ENCODE measurements at regions not wholly inside any gene's neighbourhood (a gene's known extent, or its start where the extent isn't known, plus 50 kb on each side); places are given as distances from the start of the nearest gene placed in this dataset.

GRCh38 chr10:31100662-31101061, 69.0 kb upstream of the ZNF438 start:
- Mint-ChIP-seq H3K27ac (ENCODE audit: unreplicated experiment) (no peak overlapping the region), H3K4me1 (peaks cover 10% of the 10 kb centered on the region), H3K27me3 (ENCODE audit: low read depth) (no peaks in the 10 kb centered on the region), H3K9me3 (no peaks in the 10 kb centered on the region), H3K36me3 (ENCODE audit: low read depth) (no peaks in the 10 kb centered on the region), H3K4me3 (no peak overlapping the region)
- no peak for TF ChIP-seq CTCF (conservative IDR thresholded peaks at IDR 0.05)
- no peak for DNase-seq (ENCODE audit: low read depth, low spot score)

GRCh38 chr10:31101123-31101522, 69.5 kb upstream of the ZNF438 start:
- peaks cover 13% of the 10 kb centered on the region for H3K4me1 Mint-ChIP-seq
- no peaks in the 10 kb centered on the region for H3K9me3 Mint-ChIP-seq

GRCh38 chr10:31102421-31102820, 70.8 kb upstream of the ZNF438 start:
- H3K27me3 Mint-ChIP-seq (ENCODE audit: low read depth) = no peaks in the 10 kb centered on the region
- no peak for TF ChIP-seq CTCF (conservative IDR thresholded peaks at IDR 0.05)
- H3K9me3 Mint-ChIP-seq = no peaks in the 10 kb centered on the region
- H3K4me1 Mint-ChIP-seq = peaks cover 13% of the 10 kb centered on the region
- H3K27ac Mint-ChIP-seq (ENCODE audit: unreplicated experiment) = no peak overlapping the region
- DNase-seq (ENCODE audit: low read depth, low spot score) = no peak
- no peaks in the 10 kb centered on the region for H3K36me3 Mint-ChIP-seq (ENCODE audit: low read depth)
- no peak overlapping the region for H3K4me3 Mint-ChIP-seq

More at GRCh38 chr10:31101123-31101522, 69.5 kb upstream of the ZNF438 start:
- H3K36me3 Mint-ChIP-seq (ENCODE audit: low read depth) = no peaks in the 10 kb centered on the region
- no peak for DNase-seq (ENCODE audit: low read depth, low spot score)
- no peak overlapping the region for H3K4me3 Mint-ChIP-seq
- no peak overlapping the region for H3K27ac Mint-ChIP-seq (ENCODE audit: unreplicated experiment)
- H3K27me3 Mint-ChIP-seq (ENCODE audit: low read depth) = no peaks in the 10 kb centered on the region
- no peak for TF ChIP-seq CTCF (conservative IDR thresholded peaks at IDR 0.05)

GRCh38 chr10:31103112-31103511, 71.4 kb upstream of the ZNF438 start:
- H3K27ac Mint-ChIP-seq (ENCODE audit: unreplicated experiment) = no peak overlapping the region
- DNase-seq (ENCODE audit: low read depth, low spot score) = no peak
- no peaks in the 10 kb centered on the region for H3K27me3 Mint-ChIP-seq (ENCODE audit: low read depth)
- H3K9me3 Mint-ChIP-seq = no peaks in the 10 kb centered on the region
- H3K36me3 Mint-ChIP-seq (ENCODE audit: low read depth) = no peaks in the 10 kb centered on the region
- no peak overlapping the region for H3K4me3 Mint-ChIP-seq
- no peak for TF ChIP-seq CTCF (conservative IDR thresholded peaks at IDR 0.05)
- H3K4me1 Mint-ChIP-seq = peaks cover 8% of the 10 kb centered on the region

GRCh38 chr10:31112961-31113360, 81.3 kb upstream of the ZNF438 start:
- no peak overlapping the region for H3K4me3 Mint-ChIP-seq

More at GRCh38 chr10:31112961-31113360, 81.3 kb upstream of the ZNF438 start:
- Mint-ChIP-seq H3K27me3 (ENCODE audit: low read depth) (no peaks in the 10 kb centered on the region), H3K4me1 (no peaks in the 10 kb centered on the region), H3K36me3 (ENCODE audit: low read depth) (peaks cover 9% of the 10 kb centered on the region), H3K27ac (ENCODE audit: unreplicated experiment) (no peak overlapping the region), H3K9me3 (peaks cover 8% of the 10 kb centered on the region)
- DNase-seq (ENCODE audit: low read depth, low spot score) = no peak
- no peak for TF ChIP-seq CTCF (conservative IDR thresholded peaks at IDR 0.05)

Measured in neural crest cell (in vitro differentiated cells).